Parathyroid adenoma (tissue), 2 donors: ENCODE measurements at regions not wholly inside any gene's neighbourhood (a gene's known extent, or its start where the extent isn't known, plus 50 kb on each side); places are given as distances from the start of the nearest gene placed in this dataset.

ENCODE experiments used
- H2AFZ ChIP-seq: fragments of 300-600 bp; sonication (generic); one replicate; pipeline ENCODE4 v1.7.0; 2017; ENCODE audit warnings: antibody characterized with exemption, mild to moderate bottlenecking
- H3K27ac ChIP-seq: fragments of 300-600 bp; sonication (generic); one replicate; pipeline ENCODE4 v1.7.0; 2017
- H3K27me3 ChIP-seq: fragments of 300-600 bp; sonication (generic); one replicate; pipeline ENCODE4 v1.7.0; 2017; ENCODE audit warnings: low read length; ENCODE audit not compliant: control insufficient read depth, insufficient read depth
- H3K36me3 ChIP-seq: fragments of 300-600 bp; sonication (generic); one replicate; pipeline ENCODE4 v1.7.0; 2017; ENCODE audit warnings: low read length; ENCODE audit not compliant: control insufficient read depth, insufficient read depth
- H3K4me1 ChIP-seq: fragments of 300-600 bp; sonication (generic); one replicate; pipeline ENCODE4 v1.7.0; 2017; ENCODE audit warnings: control low read depth
- H3K4me2 ChIP-seq: fragments of 300-600 bp; sonication (generic); one replicate; pipeline ENCODE4 v1.7.0; 2017; ENCODE audit warnings: low read length
- H3K4me3 ChIP-seq: fragments of 300-600 bp; sonication (generic); one replicate; pipeline ENCODE4 v1.7.0; 2017; ENCODE audit warnings: low read depth, low read length
- H3K79me2 ChIP-seq: fragments of 300-600 bp; sonication (generic); one replicate; pipeline ENCODE4 v1.7.0; 2017; ENCODE audit warnings: control low read depth
- H3K9ac ChIP-seq: fragments of 300-600 bp; sonication (generic); one replicate; pipeline ENCODE4 v1.7.0; 2017; ENCODE audit warnings: mild to moderate bottlenecking
- H3K9me3 ChIP-seq: fragments of 300-600 bp; sonication (generic); one replicate; pipeline ENCODE4 v1.7.0; 2017; ENCODE audit warnings: low read length; ENCODE audit not compliant: control insufficient read depth
- TF ChIP-seq, protein P1 (sequence below): fragments of 300-600 bp; sonication (generic); IDR thresholded peaks from one replicate; pipeline ENCODE4 v1.7.0; 2017; ENCODE audit warnings: antibody characterized with exemption, mild to moderate bottlenecking
- donor health status: primary hyperparathyroidism.

DNA sequence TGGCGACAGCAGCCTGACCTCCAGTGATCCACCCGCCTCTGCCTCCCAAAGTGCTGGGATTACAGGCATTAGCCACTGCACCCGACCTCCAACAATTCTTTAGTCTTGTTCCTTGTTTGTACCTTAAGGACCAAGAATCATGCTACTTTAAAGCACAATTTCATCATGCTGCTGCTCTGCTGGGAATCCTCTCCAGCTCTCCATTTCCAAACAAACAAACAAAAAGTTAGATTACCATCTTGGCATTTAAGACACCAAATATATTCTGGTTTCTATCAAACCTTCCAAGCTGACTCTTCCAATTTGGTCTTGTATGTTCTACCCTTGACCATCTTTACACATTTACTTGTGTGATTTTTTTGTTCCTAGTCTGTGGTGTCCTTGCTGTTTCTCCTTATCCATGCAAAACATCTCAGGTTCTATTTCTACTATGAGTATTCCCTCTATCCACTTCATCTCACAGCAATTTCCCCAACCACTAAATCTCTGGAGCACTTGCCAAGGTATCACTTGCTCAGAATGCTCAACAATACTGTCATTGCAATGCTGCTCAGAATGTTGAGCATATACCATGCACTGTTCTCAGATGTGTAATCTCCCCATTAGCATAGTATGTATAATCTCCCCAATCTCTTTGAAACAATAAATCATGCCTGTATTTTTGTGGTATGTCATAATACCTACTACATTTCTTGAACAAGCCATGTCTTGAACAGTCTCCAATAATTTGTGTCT lies 73.2 kb upstream of the GALNT5 start:
- Histone ChIP-seq H3K27me3 (no peaks in the 10 kb centered on the region), H3K79me2 (no peaks in the 10 kb centered on the region), H3K36me3 (no peaks in the 10 kb centered on the region), H3K27ac (no peak overlapping the region), H3K9me3 (no peaks in the 10 kb centered on the region), H3K4me2 (no peak overlapping the region), H2AFZ (no peak overlapping the region), H3K9ac (no peak overlapping the region), H3K4me1 (no peaks in the 10 kb centered on the region), H3K4me3 (no peak overlapping the region)
- TF ChIP-seq, protein P1, sequence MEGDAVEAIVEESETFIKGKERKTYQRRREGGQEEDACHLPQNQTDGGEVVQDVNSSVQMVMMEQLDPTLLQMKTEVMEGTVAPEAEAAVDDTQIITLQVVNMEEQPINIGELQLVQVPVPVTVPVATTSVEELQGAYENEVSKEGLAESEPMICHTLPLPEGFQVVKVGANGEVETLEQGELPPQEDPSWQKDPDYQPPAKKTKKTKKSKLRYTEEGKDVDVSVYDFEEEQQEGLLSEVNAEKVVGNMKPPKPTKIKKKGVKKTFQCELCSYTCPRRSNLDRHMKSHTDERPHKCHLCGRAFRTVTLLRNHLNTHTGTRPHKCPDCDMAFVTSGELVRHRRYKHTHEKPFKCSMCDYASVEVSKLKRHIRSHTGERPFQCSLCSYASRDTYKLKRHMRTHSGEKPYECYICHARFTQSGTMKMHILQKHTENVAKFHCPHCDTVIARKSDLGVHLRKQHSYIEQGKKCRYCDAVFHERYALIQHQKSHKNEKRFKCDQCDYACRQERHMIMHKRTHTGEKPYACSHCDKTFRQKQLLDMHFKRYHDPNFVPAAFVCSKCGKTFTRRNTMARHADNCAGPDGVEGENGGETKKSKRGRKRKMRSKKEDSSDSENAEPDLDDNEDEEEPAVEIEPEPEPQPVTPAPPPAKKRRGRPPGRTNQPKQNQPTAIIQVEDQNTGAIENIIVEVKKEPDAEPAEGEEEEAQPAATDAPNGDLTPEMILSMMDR, result no peak

GRCh38 chr2:157185476-157186227 lies 71.9 kb upstream of the GALNT5 start:
- Histone ChIP-seq H2AFZ (no peak overlapping the region), H3K4me2 (no peak overlapping the region), H3K36me3 (no peaks in the 10 kb centered on the region), H3K79me2 (no peaks in the 10 kb centered on the region), H3K9me3 (no peaks in the 10 kb centered on the region), H3K9ac (no peak overlapping the region), H3K4me3 (no peak overlapping the region), H3K27ac (no peak overlapping the region), H3K4me1 (no peaks in the 10 kb centered on the region), H3K27me3 (no peaks in the 10 kb centered on the region)
- TF ChIP-seq, protein P1, result no peak

DNA sequence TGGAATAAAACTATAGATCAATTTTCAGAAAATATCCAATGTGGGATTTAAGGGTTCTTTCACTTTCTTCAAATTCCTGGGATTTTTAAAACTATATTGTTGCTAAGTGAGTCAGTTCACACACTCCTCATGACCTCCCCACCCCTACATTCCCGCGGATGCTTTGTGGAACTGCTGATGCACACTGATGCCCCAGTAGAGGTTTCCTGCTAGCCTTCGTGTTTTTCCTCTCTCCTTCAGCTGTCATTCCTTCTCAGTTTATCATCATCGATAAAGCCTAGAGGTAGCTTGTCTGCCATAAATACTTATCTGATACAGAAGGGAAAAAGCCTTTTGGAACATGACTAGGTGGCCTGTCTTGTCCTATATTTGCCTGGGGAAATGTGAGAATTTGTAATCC lies 67.4 kb upstream of the GALNT5 start:
- H3K9me3 ChIP-seq, result no peaks in the 10 kb centered on the region
- no peaks in the 10 kb centered on the region for H3K36me3 ChIP-seq
- no peak overlapping the region for H3K9ac ChIP-seq
- no peak overlapping the region for H3K27ac ChIP-seq
- H3K79me2 ChIP-seq, result no peaks in the 10 kb centered on the region
- no peaks in the 10 kb centered on the region for H3K4me1 ChIP-seq
- no peak overlapping the region for H2AFZ ChIP-seq
- no peak overlapping the region for H3K4me2 ChIP-seq
- H3K4me3 ChIP-seq, result no peak overlapping the region
- TF ChIP-seq, protein P1, result no peak
- H3K27me3 ChIP-seq, result no peaks in the 10 kb centered on the region

DNA sequence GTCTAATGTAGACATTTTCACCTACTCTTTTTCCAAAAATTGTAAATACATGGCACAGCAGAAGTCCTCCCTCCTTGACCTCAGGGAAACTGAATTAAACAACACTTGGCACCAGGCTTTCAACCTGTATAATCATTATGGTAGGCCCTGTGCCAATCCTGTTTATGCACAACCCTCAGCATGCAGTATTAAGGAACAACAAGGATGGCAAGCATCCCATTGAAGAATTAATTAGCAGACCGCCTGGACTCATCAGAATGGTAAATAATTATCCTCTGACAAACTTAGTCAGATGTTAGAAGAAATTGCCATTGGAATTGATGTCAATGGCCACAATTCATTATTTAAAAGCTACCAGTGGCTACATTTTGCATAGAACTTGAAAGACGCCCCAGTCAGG lies 66.3 kb upstream of the GALNT5 start:
- Histone ChIP-seq H3K27me3 (no peaks in the 10 kb centered on the region), H3K4me1 (no peaks in the 10 kb centered on the region), H3K4me2 (no peak overlapping the region), H3K4me3 (no peak overlapping the region), H2AFZ (no peak overlapping the region), H3K9ac (no peak overlapping the region), H3K9me3 (no peaks in the 10 kb centered on the region), H3K36me3 (no peaks in the 10 kb centered on the region), H3K27ac (no peak overlapping the region), H3K79me2 (no peaks in the 10 kb centered on the region)
- TF ChIP-seq, protein P1, result no peak
